Activated naive CD4-positive, alpha-beta T cell treated with anti-CD3 and anti-CD28 coated beads, Interleukin-2, amount 10 ng/mL, durations not matched to agents 7 days and 5 days (primary cell): ENCODE measurements at regions not wholly inside any gene's neighbourhood (a gene's known extent, or its start where the extent isn't known, plus 50 kb on each side); places are given as distances from the start of the nearest gene placed in this dataset.
"Not testable (repeated sequence)": the region's sequence is repeated elsewhere in the genome, so short reads cannot be mapped to it uniquely, and the experiment has no call there.

Source experiments
- CTCF ChIA-PET: fragments of 350-600 bp; sonication (Branson Sonifier 250); formaldehyde crosslinking; loops from one replicate; lab custom pipeline; 2021; ENCODE audit warnings: antibody characterized with exemption; lab: Charles Lee
- DNase-seq: peaks from one replicate; pipeline ENCODE4 v3.0.0-alpha.2; 2020
- H3K27ac Mint-ChIP-seq: one replicate; pipeline ENCODE4 v1.8.0; 2021; ENCODE audit warnings: mild to moderate bottlenecking, moderate library complexity, mixed read lengths
- H3K27me3 Mint-ChIP-seq: one replicate; pipeline ENCODE4 v1.8.0; 2021; ENCODE audit warnings: mild to moderate bottlenecking, mixed read lengths
- H3K36me3 Mint-ChIP-seq: one replicate; pipeline ENCODE4 v1.8.0; 2021; ENCODE audit warnings: mixed read lengths
- H3K4me1 Mint-ChIP-seq: one replicate; pipeline ENCODE4 v1.8.0; 2021; ENCODE audit warnings: mixed read lengths
- H3K4me3 Mint-ChIP-seq: one replicate; pipeline ENCODE4 v1.8.0; 2021; ENCODE audit warnings: mild to moderate bottlenecking, moderate library complexity, mixed read lengths
- H3K9me3 Mint-ChIP-seq: one replicate; pipeline ENCODE4 v1.8.0; 2021; ENCODE audit warnings: mixed read lengths

DNA sequence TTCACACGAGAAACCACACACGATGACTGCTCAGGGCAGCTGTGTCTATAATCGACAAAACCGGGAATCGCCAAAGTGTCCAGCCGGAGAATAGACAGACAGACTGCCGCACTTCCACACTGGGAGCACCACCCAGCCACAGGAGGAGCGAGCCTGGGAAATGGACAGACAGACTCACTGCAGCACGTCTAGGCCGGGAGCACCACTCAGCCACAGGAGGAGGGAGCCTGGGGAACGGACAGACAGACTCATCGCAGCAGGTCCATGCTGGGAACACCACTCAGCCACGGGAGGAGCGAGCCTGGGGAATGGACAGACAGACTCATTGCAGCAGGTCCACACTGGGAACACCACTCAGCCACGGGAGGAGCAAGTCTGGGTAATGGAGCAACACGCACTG lies 137.2 kb downstream of the BRD1 start:
- DNase-seq, result no peak
- no peak overlapping the region for H3K4me3 Mint-ChIP-seq
- peaks cover 18% of the 10 kb centered on the region for H3K27me3 Mint-ChIP-seq
- peaks cover 5% of the 10 kb centered on the region for H3K4me1 Mint-ChIP-seq
- H3K9me3 Mint-ChIP-seq, result no peaks in the 10 kb centered on the region
- no peak overlapping the region for H3K27ac Mint-ChIP-seq
- H3K36me3 Mint-ChIP-seq, result no peaks in the 10 kb centered on the region
- CTCF ChIA-PET, result no interaction called here

DNA sequence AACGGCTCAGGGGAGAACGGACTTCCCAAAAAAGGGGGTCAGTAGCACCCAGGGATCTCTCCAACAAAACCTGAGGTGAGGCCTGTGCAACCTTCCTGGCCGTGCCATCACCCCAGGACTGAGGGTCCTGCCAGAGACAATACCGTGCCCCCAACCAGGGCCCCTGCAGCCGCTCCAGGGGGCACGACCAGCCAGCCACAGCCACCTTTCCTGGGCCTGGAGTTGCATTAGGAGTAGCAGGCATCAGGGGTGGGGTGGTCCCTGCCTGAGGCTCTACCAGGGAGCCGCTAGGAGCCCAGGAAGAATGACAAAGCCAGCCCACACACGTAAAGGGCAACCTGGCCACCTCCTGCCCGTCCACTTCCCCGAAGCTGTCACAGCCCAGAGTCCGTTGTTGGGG lies 137.8 kb downstream of the BRD1 start:
- peaks cover 5% of the 10 kb centered on the region for H3K4me1 Mint-ChIP-seq
- no peak overlapping the region for H3K4me3 Mint-ChIP-seq
- DNase-seq, result no peak
- no peaks in the 10 kb centered on the region for H3K9me3 Mint-ChIP-seq
- CTCF ChIA-PET, result no interaction called here
- peaks cover 22% of the 10 kb centered on the region for H3K27me3 Mint-ChIP-seq
- no peaks in the 10 kb centered on the region for H3K36me3 Mint-ChIP-seq
- H3K27ac Mint-ChIP-seq, result no peak overlapping the region

DNA sequence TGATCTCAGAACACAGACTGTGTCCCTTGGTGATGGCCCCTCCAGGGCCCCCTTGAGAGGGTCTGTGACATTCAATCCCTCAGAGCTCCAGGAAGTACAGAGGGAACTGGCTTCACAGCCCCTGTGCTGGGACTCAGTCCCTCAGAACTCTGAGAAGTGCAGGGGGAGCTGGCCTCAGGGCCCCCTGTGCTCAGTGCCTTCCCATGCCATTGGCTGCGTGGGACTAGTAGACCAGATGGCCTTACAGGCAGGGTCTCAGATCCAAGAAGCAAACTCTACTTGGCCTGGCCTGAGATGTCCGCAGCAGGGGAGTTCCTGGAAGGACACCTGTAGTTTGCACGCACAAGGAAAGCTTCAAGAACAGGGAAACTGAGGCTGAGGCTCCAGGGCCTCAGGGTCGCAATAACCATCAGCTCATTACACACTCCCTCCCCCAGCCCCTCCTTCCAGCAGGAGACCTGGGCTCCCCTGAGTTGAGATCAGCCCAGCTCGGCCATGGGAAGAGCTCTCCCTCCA lies 138.4 kb downstream of the BRD1 start:
- Mint-ChIP-seq H3K27me3 (peaks cover 16% of the 10 kb centered on the region), H3K9me3 (no peaks in the 10 kb centered on the region), H3K4me3 (no peak overlapping the region), H3K27ac (no peak overlapping the region), H3K4me1 (peaks cover 5% of the 10 kb centered on the region), H3K36me3 (no peaks in the 10 kb centered on the region)
- CTCF ChIA-PET, result no interaction called here
- no peak for DNase-seq

DNA sequence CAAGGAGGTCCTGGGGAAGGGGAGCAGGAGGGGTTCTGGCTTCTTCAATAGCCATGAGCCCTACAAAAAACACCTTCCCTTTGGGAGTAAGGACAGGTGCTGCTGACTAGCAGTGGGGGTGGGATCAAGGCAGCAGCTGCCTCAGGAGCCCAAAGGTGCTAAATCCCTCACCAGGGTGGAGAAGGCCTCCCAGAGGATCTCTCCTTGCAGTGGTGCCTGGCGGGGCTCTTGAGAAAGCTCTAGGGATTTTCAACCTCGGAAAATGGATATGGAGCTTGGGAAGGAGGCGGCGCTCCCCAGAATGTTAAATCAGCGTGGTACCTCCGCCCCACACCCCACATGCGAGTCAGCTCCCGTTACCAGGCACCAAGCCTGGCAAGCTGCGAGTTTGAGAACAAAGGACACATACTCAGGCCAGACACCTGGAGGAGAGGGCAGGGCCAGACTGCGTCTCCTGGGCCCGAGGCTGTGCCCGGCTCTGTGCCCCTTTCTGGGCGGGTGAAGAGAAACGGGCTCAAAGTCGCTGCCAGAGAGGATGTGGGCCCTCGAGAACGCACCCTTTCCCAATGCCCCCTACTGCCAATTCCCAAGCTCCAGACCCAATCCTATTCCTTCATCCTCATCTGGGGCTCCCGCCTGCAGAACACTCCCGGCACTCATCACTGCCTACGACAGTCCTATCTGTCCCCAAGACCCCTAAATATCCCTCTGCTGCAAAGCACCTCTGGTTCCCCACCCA lies 139.0 kb downstream of the BRD1 start:
- H3K4me1 Mint-ChIP-seq, result peaks cover 5% of the 10 kb centered on the region
- no peaks in the 10 kb centered on the region for H3K9me3 Mint-ChIP-seq
- no peak overlapping the region for H3K27ac Mint-ChIP-seq
- DNase-seq, result no peak
- H3K27me3 Mint-ChIP-seq, result peaks cover 13% of the 10 kb centered on the region
- H3K4me3 Mint-ChIP-seq, result no peak overlapping the region
- CTCF ChIA-PET, result no interaction called here
- H3K36me3 Mint-ChIP-seq, result no peaks in the 10 kb centered on the region

DNA sequence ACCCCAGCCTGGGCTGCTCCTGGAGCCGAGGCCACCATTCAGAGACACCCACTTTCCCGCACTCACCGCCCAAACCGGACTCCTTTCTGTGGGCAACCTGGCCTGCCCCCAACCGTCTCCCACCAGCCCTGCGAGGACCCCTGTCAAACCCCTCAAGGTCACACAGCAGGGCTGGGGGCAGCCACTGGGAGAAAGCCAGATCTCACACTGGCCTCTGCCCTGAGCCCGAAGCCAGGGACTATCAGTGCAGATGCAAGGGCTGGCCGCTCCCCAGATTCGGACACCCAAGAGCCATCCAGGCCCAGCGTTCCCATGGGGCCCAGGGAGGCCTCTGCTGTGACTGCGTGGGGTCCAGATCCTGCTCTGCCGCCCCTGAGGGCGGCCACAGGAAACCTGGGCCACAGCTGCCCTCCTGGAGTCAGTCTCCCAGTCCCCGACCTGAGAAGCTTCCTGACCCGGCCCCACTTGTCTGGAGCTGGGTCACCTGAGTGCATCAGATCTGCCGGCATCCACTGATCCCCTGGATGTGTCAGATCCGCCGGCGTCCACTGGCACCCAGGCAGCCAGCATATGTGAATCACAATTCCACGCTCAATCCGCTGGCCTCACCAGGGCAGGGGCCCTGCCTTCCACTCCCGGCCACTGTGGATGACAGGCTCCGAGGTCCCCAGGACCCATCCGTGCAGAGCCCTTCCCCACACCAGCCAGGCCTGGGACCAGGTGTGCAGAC lies 139.7 kb downstream of the BRD1 start:
- peaks cover 13% of the 10 kb centered on the region for H3K27me3 Mint-ChIP-seq
- CTCF ChIA-PET, result no interaction called here

DNA sequence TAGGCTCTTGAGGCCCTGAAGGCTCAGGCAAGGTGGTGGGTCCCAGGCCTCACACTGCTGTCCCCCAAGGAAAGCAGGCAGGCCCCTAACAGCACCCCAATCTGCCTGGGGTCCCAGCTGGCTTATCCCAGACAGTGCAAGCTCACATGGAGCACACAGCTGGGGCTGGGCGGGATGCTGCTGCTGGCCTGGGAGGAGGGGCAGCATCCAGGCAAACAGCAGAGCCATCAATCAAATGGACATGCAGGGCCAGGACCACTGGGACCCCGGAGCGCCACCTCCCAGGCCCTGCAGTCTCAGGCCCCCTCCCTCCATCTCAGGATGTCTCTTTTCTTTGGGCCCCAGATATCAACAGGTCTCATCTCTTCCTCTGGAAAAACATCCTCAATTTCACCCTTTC lies 140.3 kb downstream of the BRD1 start:
- CTCF ChIA-PET, result no interaction called here
- no peaks in the 10 kb centered on the region for H3K36me3 Mint-ChIP-seq
- no peak overlapping the region for H3K4me3 Mint-ChIP-seq
- no peak for DNase-seq
- no peak overlapping the region for H3K27ac Mint-ChIP-seq
- H3K27me3 Mint-ChIP-seq, result peaks cover 13% of the 10 kb centered on the region
- H3K4me1 Mint-ChIP-seq, result peaks cover 2% of the 10 kb centered on the region
- H3K9me3 Mint-ChIP-seq, result no peaks in the 10 kb centered on the region

More for the DNA sequence above, 139.7 kb downstream of the BRD1 start:
- DNase-seq, result no peak
- Mint-ChIP-seq H3K4me3 (no peak overlapping the region), H3K4me1 (peaks cover 3% of the 10 kb centered on the region), H3K9me3 (no peaks in the 10 kb centered on the region), H3K27ac (no peak overlapping the region), H3K36me3 (no peaks in the 10 kb centered on the region)

DNA sequence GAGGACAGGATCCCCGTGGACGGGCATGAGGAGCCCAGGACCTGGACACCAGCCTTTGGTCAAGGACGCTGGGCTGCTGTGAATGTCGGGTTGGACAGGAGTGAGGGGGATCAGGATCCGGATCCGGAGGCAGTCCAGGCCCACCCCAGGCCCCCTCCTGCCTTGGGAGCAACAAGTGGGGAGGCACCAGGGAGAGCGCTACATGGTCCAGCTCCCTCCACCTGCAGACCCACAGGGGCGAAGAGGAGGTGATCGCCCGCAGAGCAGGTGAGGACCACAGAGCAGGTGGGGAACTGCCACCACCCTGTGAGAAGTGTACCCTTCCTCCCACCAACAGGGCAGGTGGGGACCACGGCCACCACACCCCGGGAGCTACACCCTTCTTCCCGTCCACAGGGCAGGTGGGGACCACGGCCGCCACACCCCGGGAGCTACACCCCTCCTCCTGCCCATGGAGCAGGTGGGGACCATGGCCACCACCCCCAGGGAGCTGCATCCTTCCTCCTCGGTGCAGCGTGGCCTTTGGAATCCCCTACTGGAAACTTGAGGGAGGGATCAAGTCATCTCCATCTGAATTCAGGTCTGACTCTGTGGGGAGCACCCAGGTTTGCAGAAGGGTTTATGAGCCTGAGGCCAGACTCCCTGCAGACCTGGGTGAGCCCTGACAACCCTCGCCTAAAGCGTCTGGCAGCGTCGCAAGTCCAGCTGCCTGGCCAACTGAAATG lies 141.0 kb downstream of the BRD1 start:
- Mint-ChIP-seq H3K4me1 (no peaks in the 10 kb centered on the region), H3K27ac (no peak overlapping the region), H3K9me3 (no peaks in the 10 kb centered on the region), H3K36me3 (no peaks in the 10 kb centered on the region), H3K27me3 (peaks cover 13% of the 10 kb centered on the region), H3K4me3 (no peak overlapping the region)
- DNase-seq, result no peak
- CTCF ChIA-PET, result no interaction called here

DNA sequence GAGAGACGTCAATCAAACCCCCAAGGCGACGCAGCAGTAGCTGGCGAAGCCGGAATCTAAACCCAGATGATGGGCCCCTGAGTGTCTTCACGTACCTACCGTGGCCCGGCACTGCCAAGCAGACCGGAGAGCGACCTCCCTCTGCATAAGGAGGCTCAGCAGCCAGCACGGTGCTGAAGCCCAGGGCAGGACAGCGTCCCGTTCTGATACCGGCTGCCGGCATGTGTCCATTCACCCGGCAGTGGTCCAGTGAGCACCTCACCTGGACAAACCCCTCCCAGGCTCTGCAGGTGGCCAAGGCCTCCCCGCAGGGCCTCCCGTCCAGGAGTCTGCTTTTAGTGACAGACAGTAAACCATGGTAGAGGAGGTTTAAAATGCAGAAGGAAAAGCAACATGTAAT lies 142.0 kb downstream of the BRD1 start:
- no peaks in the 10 kb centered on the region for H3K36me3 Mint-ChIP-seq
- H3K4me3 Mint-ChIP-seq, result no peak overlapping the region
- H3K27ac Mint-ChIP-seq, result no peak overlapping the region
- no peaks in the 10 kb centered on the region for H3K9me3 Mint-ChIP-seq
- no peak for DNase-seq
- no peaks in the 10 kb centered on the region for H3K4me1 Mint-ChIP-seq
- CTCF ChIA-PET, result no interaction called here
- peaks cover 13% of the 10 kb centered on the region for H3K27me3 Mint-ChIP-seq

DNA sequence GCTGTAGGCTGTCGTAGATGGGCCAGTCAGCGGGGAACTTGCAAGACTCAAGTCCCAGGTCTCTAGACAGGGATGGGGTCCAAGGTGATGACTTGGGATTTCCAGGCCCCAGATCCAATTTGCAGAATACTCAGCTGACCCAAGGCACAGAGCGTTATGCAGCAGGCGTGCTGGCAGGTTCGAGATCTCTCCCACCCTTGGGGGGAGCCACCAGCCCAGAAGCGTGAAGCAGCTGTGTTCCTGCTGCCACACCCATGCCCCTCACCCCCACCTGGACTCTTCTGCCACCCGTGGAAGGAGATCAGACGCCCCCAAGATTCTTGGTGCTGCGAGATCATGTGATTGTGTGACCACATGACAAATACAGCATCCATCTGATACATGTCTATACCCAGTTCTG lies 142.6 kb downstream of the BRD1 start:
- CTCF ChIA-PET, result no interaction called here
- DNase-seq, result no peak
- no peak overlapping the region for H3K27ac Mint-ChIP-seq
- H3K9me3 Mint-ChIP-seq, result no peaks in the 10 kb centered on the region
- no peak overlapping the region for H3K4me3 Mint-ChIP-seq
- H3K36me3 Mint-ChIP-seq, result no peaks in the 10 kb centered on the region
- no peaks in the 10 kb centered on the region for H3K4me1 Mint-ChIP-seq
- peaks cover 16% of the 10 kb centered on the region for H3K27me3 Mint-ChIP-seq

DNA sequence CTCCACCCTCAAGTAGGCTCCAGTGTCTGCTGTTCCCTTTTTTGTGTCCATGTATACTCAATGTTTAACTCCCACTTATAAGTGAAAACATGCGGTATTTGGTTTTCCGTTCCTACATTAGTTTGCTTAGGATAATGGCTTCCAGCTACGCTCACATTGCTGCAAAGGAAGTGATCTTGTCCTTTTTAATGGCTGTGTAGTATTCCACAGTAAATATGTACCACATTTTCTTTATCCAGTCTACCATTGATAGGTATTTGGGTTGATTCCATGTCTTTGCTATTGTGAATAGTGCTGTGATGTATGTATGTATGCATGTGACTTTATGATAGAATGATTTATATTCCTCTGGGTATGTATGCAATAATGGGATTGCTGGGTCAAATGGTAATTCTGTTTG lies 144.6 kb downstream of the BRD1 start:
- H3K4me3 Mint-ChIP-seq, result no peak overlapping the region
- H3K27me3 Mint-ChIP-seq, result peaks cover 22% of the 10 kb centered on the region
- no peaks in the 10 kb centered on the region for H3K36me3 Mint-ChIP-seq
- CTCF ChIA-PET, result no interaction called here
- peaks cover 4% of the 10 kb centered on the region for H3K4me1 Mint-ChIP-seq
- DNase-seq, result no peak
- H3K9me3 Mint-ChIP-seq, result no peaks in the 10 kb centered on the region
- H3K27ac Mint-ChIP-seq, result no peak overlapping the region

DNA sequence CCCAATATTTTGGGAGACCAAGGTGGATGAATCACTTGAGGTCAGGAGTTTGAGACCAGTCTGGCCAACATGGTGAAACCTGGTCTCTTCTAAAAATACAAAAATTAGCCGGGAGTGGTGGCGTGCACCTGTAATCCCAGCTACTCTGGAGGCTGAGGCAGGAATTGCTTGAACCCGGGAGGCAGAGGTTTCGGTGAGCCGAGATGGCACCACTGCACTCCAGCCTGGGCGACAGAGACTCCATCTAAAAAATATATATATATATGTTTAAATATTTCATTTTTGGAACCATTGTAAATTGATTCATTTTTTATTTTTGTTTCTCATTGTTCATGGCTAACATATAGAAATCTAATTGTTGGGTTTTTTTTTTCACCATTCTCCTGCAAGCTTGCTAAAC lies 146.9 kb downstream of the BRD1 start:
- H3K27me3 Mint-ChIP-seq, result peaks cover 31% of the 10 kb centered on the region
- H3K27ac Mint-ChIP-seq, CTCF ChIA-PET, H3K4me1 Mint-ChIP-seq, H3K36me3 Mint-ChIP-seq, DNase-seq, H3K4me3 Mint-ChIP-seq, H3K9me3 Mint-ChIP-seq: not testable (repeated sequence)

DNA sequence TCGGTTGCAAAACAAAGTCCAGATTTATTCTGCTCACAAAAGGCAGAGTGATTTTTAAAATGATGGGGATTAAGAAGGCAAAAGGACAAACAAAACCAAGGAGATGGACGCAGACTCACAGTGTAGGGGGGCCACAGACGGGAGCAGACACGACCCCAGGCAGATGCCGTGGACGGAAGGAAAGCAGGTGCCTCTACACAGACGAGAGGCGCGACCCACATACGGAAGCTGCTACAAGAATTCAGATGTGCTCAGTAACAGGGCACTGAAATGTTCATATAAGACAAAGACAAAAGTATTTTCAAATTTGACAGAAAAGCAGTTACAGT lies 148.9 kb downstream of the BRD1 start:
- Mint-ChIP-seq H3K27ac (no peak overlapping the region), H3K36me3 (no peaks in the 10 kb centered on the region), H3K4me1 (peaks cover 4% of the 10 kb centered on the region), H3K27me3 (peaks cover 45% of the 10 kb centered on the region), H3K9me3 (no peaks in the 10 kb centered on the region), H3K4me3 (no peak overlapping the region)
- no peak for DNase-seq
- CTCF ChIA-PET, result no interaction called here

DNA sequence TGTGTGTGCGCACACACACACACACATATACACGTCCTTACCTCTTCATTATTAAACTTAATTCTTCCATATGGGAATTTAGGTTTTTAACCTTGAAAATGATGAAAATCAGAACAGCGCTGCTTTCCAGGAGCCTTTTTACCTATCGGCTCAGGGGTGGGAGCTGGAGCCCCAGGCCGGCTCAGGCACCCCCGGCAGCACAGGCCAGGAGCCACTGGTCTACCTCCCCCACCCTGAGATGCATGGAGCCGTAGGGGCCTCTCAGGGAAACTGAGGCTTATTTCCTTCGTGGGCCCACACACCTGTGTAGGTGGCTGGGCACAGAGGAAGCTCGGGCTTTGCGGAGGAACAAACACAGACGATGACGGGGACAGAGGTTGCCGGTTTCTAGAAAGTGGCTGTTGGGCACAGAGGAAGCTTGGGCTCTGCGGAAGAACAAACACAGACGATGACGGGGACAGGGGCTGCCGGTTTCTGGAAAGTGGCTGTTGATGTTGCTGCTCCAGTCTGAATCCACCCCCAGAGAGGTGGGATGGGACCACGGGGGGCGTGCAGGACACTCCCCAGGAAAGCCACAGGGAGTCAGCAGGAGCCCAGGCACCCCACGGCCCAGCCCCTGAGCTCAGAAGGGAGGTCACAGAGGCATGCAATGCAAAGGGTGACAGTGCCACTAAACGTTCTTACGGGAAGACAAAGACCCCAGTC lies 149.4 kb downstream of the BRD1 start:
- Mint-ChIP-seq H3K27ac (no peak overlapping the region), H3K9me3 (no peaks in the 10 kb centered on the region), H3K36me3 (no peaks in the 10 kb centered on the region), H3K4me3 (no peak overlapping the region), H3K27me3 (peaks cover 50% of the 10 kb centered on the region), H3K4me1 (peaks cover 4% of the 10 kb centered on the region)
- CTCF ChIA-PET, result no interaction called here
- no peak for DNase-seq

DNA sequence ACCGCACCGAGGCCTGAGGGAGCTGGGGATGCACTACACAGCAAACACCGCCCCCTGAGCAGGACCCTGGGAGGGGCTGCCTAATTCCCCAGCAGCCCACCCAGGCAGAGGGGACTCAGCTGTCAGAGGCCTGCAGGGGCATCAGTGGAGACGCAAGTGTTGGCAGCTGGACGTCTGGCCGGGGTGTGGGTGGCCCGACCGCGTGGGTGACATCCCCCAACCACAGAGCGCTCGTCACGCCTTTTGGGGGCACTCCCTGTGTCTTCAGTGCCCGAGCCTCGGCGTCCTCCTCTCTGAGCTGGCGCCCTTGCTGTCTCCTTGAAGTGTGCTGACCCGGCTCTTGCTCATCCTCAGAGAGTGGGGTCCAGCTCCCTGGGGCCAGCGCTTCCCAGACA lies 150.2 kb downstream of the BRD1 start:
- peaks cover 4% of the 10 kb centered on the region for H3K4me1 Mint-ChIP-seq
- DNase-seq, result no peak
- H3K27me3 Mint-ChIP-seq, result peaks cover 57% of the 10 kb centered on the region
- no peak overlapping the region for H3K4me3 Mint-ChIP-seq
- no peaks in the 10 kb centered on the region for H3K9me3 Mint-ChIP-seq
- no peak overlapping the region for H3K27ac Mint-ChIP-seq
- CTCF ChIA-PET, result no interaction called here
- H3K36me3 Mint-ChIP-seq, result no peaks in the 10 kb centered on the region
